Erythroblast (primary cell): ENCODE measurements at regions not wholly inside any gene's neighbourhood (a gene's known extent, or its start where the extent isn't known, plus 50 kb on each side); places are given as distances from the start of the nearest gene placed in this dataset.

Source experiments
- GATA1 ChIP-seq: IDR thresholded peaks from 2 replicates; pipeline ENCODE4 v1.6.1; 2011; ENCODE audit warnings: low read depth, mild to moderate bottlenecking, control low read depth, low read length, moderate library complexity
- POLR2A ChIP-seq: IDR thresholded peaks from 2 replicates; pipeline ENCODE4 v1.6.1; 2011; ENCODE audit warnings: mild to moderate bottlenecking, low read length

DNA sequence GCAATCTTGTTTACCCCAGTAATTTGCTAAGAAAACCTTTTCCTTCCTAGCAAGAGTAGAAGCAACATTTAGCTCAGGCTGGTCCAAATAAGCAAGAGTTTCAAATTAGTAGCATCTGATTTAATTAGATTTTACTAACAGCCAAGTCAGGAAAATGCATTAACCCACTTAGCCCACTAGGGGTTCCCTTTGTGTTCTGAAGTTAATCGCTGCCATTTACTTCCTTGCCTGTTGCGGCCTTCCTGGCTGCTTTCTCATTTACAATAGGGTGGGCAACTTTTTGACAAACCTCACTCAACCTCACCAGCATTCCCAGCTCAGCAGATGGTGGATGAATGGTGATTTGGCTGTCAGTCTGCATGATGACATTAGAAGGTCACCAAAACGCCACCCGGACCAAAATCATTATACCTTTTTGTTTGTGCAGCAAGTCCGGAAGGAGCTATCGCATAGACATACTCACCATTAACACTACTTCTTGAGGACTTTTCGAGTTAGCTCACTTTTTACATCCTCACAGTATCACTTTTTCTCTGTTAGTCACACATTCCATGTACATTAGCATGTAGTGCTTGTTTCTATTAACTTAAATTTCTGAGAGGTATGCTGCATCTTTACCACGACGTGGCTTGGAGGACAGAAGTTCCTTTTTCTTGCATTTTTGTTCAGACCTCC, 101.5 kb upstream of the SETBP1 start:
- TF ChIP-seq POLR2A = no peak
- no peak for TF ChIP-seq GATA1
